PC-3 (cell line): ENCODE measurements at regions not wholly inside any gene's neighbourhood (a gene's known extent, or its start where the extent isn't known, plus 50 kb on each side); places are given as distances from the start of the nearest gene placed in this dataset.
A peak's percentile ranks its signal among the peaks of the same experiment; 100 is the strongest.

Experiments
- ATAC-seq: fragments of 200-7000 bp; cut with Tn5 transposase; 2 replicates; pipeline ENCODE4 v1.9.1; 2020; ENCODE audit warnings: mild to moderate bottlenecking, moderate library complexity
- BruUV-seq: library from RNA; stranded (reverse); fragments of 400-500 nt; replicated peaks from 2 replicates; lab custom pipeline; 2021; lab: Mats Ljungman, UMichigan
- CTCF ChIA-PET: fragments of 300-600 bp; sonication (Branson Sonifier 250); formaldehyde crosslinking; loops from one replicate; lab custom pipeline; 2022; ENCODE audit warnings: antibody characterized with exemption; lab: Charles Lee
- POLR2A ChIA-PET: fragments of 300-600 bp; sonication (Branson Sonifier 250); formaldehyde crosslinking; loops from one replicate; lab custom pipeline; 2022; ENCODE audit warnings: antibody characterized with exemption; ENCODE audit not compliant: unreplicated experiment; lab: Charles Lee
- DNase-seq: peaks from one replicate; pipeline ENCODE4 v3.0.0-alpha.2; 2015
- H2AFZ ChIP-seq: fragments of 300-600 bp; sonication (generic); 2 replicates; pipeline ENCODE4 v1.6.0; 2016; ENCODE audit warnings: antibody characterized with exemption, low read length
- H3F3A ChIP-seq: fragments of 300-600 bp; sonication (generic); one replicate; pipeline ENCODE4 v1.6.0; 2017; ENCODE audit warnings: antibody characterized with exemption, low read length, control low read depth, mild to moderate bottlenecking; ENCODE audit not compliant: unreplicated experiment
- H3K27ac ChIP-seq: fragments of 300-600 bp; sonication (generic); 2 replicates; pipeline ENCODE4 v1.5.1; 2016; ENCODE audit warnings: mild to moderate bottlenecking, low read length
- H3K27me3 ChIP-seq: fragments of 300-600 bp; sonication (generic); 2 replicates; pipeline ENCODE4 v1.6.1; 2016; ENCODE audit warnings: low read length, mixed read lengths
- H3K36me3 ChIP-seq: fragments of 300-600 bp; sonication (generic); 2 replicates; pipeline ENCODE4 v1.6.1; 2016; ENCODE audit warnings: low read depth, mixed run types, low read length, mixed read lengths
- H3K4me1 ChIP-seq: fragments of 300-600 bp; sonication (generic); 2 replicates; pipeline ENCODE4 v1.5.1; 2016; ENCODE audit warnings: low read length; ENCODE audit not compliant: insufficient read depth
- H3K4me2 ChIP-seq: fragments of 300-600 bp; sonication (generic); 2 replicates; pipeline ENCODE4 v1.6.0; 2016; ENCODE audit warnings: low read length
- H3K4me3 ChIP-seq: fragments of 300-600 bp; sonication (generic); 2 replicates; pipeline ENCODE4 v1.5.1; 2016; ENCODE audit warnings: mild to moderate bottlenecking, low read length, mixed read lengths
- H3K79me2 ChIP-seq: fragments of 300-600 bp; sonication (generic); 2 replicates; pipeline ENCODE4 v1.6.1; 2017; ENCODE audit warnings: low read length, mixed read lengths
- H3K9ac ChIP-seq: fragments of 300-600 bp; sonication (generic); 2 replicates; pipeline ENCODE4 v1.6.0; 2016; ENCODE audit warnings: mild to moderate bottlenecking, low read length
- H3K9me2 ChIP-seq: fragments of 300-600 bp; sonication (generic); replicated peaks from 2 replicates; pipeline ENCODE4 v1.6.1; 2016; ENCODE audit warnings: mixed run types, low read length, mixed read lengths
- H3K9me3 ChIP-seq: fragments of 300-600 bp; sonication (generic); 2 replicates; pipeline ENCODE4 v1.6.1; 2016; ENCODE audit warnings: low read length, mixed read lengths
- H4K20me1 ChIP-seq: fragments of 300-600 bp; sonication (generic); 2 replicates; pipeline ENCODE4 v1.6.1; 2016; ENCODE audit warnings: low read length, mixed read lengths
- CTCF ChIP-seq: fragments of 300-600 bp; sonication (generic); conservative IDR thresholded peaks from 2 replicates; pipeline ENCODE4 v1.5.1; 2017; ENCODE audit warnings: antibody characterized with exemption, low read depth, mild to moderate bottlenecking, low read length
- EZH2 ChIP-seq: fragments of 300-600 bp; sonication (generic); IDR thresholded peaks from one replicate; pipeline ENCODE4 v1.6.1; 2017; ENCODE audit warnings: antibody characterized with exemption, mild to moderate bottlenecking, low read length; ENCODE audit not compliant: unreplicated experiment
- EZH2phosphoT487 ChIP-seq: fragments of 300-600 bp; sonication (generic); IDR thresholded peaks from 2 replicates; pipeline ENCODE4 v1.6.1; 2018; ENCODE audit warnings: mild to moderate bottlenecking, antibody characterized with exemption, low read length, borderline replicate concordance
- intact Hi-C: fragments of 100-400 bp; cut with micrococcal nuclease; formaldehyde crosslinking; loops from 2 replicates; pipeline ENCODE4 v1.9.0; 2023

- Histone ChIP-seq H3K36me3 (no peaks in the 10 kb centered on the region), H3K79me2 (no peaks in the 10 kb centered on the region), H3K4me3 (no peak overlapping the region), H3K27ac (no peak overlapping the region), H3K9me2 (no peaks in the 10 kb centered on the region), H3K27me3 (no peaks in the 10 kb centered on the region), H3K4me1 (no peaks in the 10 kb centered on the region), H3K9me3 (no peaks in the 10 kb centered on the region), H3K4me2 (no peak overlapping the region), H3K9ac (no peak overlapping the region), H4K20me1 (no peaks in the 10 kb centered on the region), H2AFZ (no peak overlapping the region), H3F3A (no peaks in the 10 kb centered on the region)
- intact Hi-C loops, result no loop called here
- POLR2A ChIA-PET, result no interaction called here
- CTCF ChIA-PET, result no interaction called here
- BruUV-seq, result no TSS peak
- peak; percentile 22; the same call in 1 of the 2 replicates for ATAC-seq
- DNase-seq, result no peak
- TF ChIP-seq CTCF, result no peak
- no peak for TF ChIP-seq EZH2phosphoT487
- TF ChIP-seq EZH2, result no peak
Measured at GRCh38 chr13:64248371-64249065, 2832.9 kb upstream of the PCDH20 start.

- DNase-seq (peak; percentile 47), ATAC-seq (peak; percentile 27; the same call in 1 of the 2 replicates)
- intact Hi-C loops, result no loop called here
- Histone ChIP-seq H3K4me2 (no peak overlapping the region), H3F3A (no peaks in the 10 kb centered on the region), H3K9me3 (no peaks in the 10 kb centered on the region), H3K9ac (no peak overlapping the region), H3K79me2 (no peaks in the 10 kb centered on the region), H3K27me3 (no peaks in the 10 kb centered on the region), H4K20me1 (no peaks in the 10 kb centered on the region), H3K9me2 (no peaks in the 10 kb centered on the region), H3K4me1 (peaks cover 6% of the 10 kb centered on the region), H3K27ac (no peak overlapping the region), H3K4me3 (no peak overlapping the region), H3K36me3 (no peaks in the 10 kb centered on the region), H2AFZ (no peak overlapping the region)
- ChIA-PET CTCF (no interaction called here), POLR2A (no interaction called here)
- BruUV-seq, result no TSS peak
- TF ChIP-seq EZH2 (no peak), EZH2phosphoT487 (no peak), CTCF (no peak)
Measured at GRCh38 chr13:64239372-64239771, 2823.7 kb upstream of the PCDH20 start.

- Histone ChIP-seq H3F3A (no peaks in the 10 kb centered on the region), H3K4me3 (no peak overlapping the region), H3K9ac (no peak overlapping the region), H4K20me1 (no peaks in the 10 kb centered on the region), H3K79me2 (no peaks in the 10 kb centered on the region), H3K9me2 (no peaks in the 10 kb centered on the region), H3K27ac (no peak overlapping the region), H3K4me1 (peaks cover 3% of the 10 kb centered on the region), H2AFZ (no peak overlapping the region), H3K4me2 (no peak overlapping the region), H3K9me3 (no peaks in the 10 kb centered on the region), H3K27me3 (no peaks in the 10 kb centered on the region), H3K36me3 (no peaks in the 10 kb centered on the region)
- intact Hi-C loops, result no loop called here
- peak; percentile 39 for DNase-seq
- TF ChIP-seq EZH2, result no peak
- TF ChIP-seq EZH2phosphoT487, result no peak
- CTCF ChIA-PET, result no interaction called here
- peak; percentile 49; the same call in 1 of the 2 replicates for ATAC-seq
- POLR2A ChIA-PET, result no interaction called here
- no TSS peak for BruUV-seq
Measured at GRCh38 chr13:64234255-64234654, 2818.6 kb upstream of the PCDH20 start.
